ENCODE measurements at regions not wholly inside any gene's neighbourhood (a gene's known extent, or its start where the extent isn't known, plus 50 kb on each side); places are given as distances from the start of the nearest gene placed in this dataset.

GRCh38 chr18:54509793-54510192, 81.3 kb upstream of the DYNAP start:
- TF ChIP-seq CTCF (IDR thresholded peaks at IDR 0.05; ENCODE audit: borderline replicate concordance, insufficient read depth, low read depth, low read length), result no peak
- no peak overlapping the region for H3K4me3 ChIP-seq (ENCODE audit: low read depth, low read length)

- no peak for TF ChIP-seq CTCF (IDR thresholded peaks at IDR 0.05; ENCODE audit: borderline replicate concordance, insufficient read depth, low read depth, low read length)
- no peak overlapping the region for H3K4me3 ChIP-seq (ENCODE audit: low read depth, low read length)
Measured at GRCh38 chr18:54515149-54515548, 75.9 kb upstream of the DYNAP start.

- H3K4me3 ChIP-seq (ENCODE audit: low read depth, low read length), result no peak overlapping the region
- no peak for TF ChIP-seq CTCF (IDR thresholded peaks at IDR 0.05; ENCODE audit: borderline replicate concordance, insufficient read depth, low read depth, low read length)
Measured at GRCh38 chr18:54517521-54517920, 73.5 kb upstream of the DYNAP start.

GRCh38 chr18:54521846-54522245, 69.2 kb upstream of the DYNAP start:
- no peak for TF ChIP-seq CTCF (IDR thresholded peaks at IDR 0.05; ENCODE audit: borderline replicate concordance, insufficient read depth, low read depth, low read length)
- H3K4me3 ChIP-seq (ENCODE audit: low read depth, low read length), result no peak overlapping the region

- H3K4me3 ChIP-seq (ENCODE audit: low read depth, low read length), result no peak overlapping the region
- TF ChIP-seq CTCF (IDR thresholded peaks at IDR 0.05; ENCODE audit: borderline replicate concordance, insufficient read depth, low read depth, low read length), result no peak
Measured at GRCh38 chr18:54528942-54529376, 62.1 kb upstream of the DYNAP start.

- TF ChIP-seq CTCF (IDR thresholded peaks at IDR 0.05; ENCODE audit: borderline replicate concordance, insufficient read depth, low read depth, low read length), result no peak
- no peak overlapping the region for H3K4me3 ChIP-seq (ENCODE audit: low read depth, low read length)
Measured at GRCh38 chr18:54529444-54529843, 61.6 kb upstream of the DYNAP start.

- no peak overlapping the region for H3K4me3 ChIP-seq (ENCODE audit: low read depth, low read length)
- no peak for TF ChIP-seq CTCF (IDR thresholded peaks at IDR 0.05; ENCODE audit: borderline replicate concordance, insufficient read depth, low read depth, low read length)
Measured at GRCh38 chr18:54530285-54530684, 60.8 kb upstream of the DYNAP start.
